Vagina (tissue), 2 donors: ENCODE measurements at regions not wholly inside any gene's neighbourhood (a gene's known extent, or its start where the extent isn't known, plus 50 kb on each side); places are given as distances from the start of the nearest gene placed in this dataset.

Source experiments
- CTCF ChIP-seq, 3 experiments: fragments of 450-650 bp in 2 of 3; fragments of 200-600 bp in 1 of 3; sonication (generic) in 1 of 3; IDR thresholded peaks; one replicate each; pipeline ENCODE4 v1.5.1; 2017 to 2019; ENCODE audit warnings: antibody characterized with exemption in 3 of 3, mild to moderate bottlenecking in 2 of 3, moderate library complexity in 2 of 3
- POLR2A ChIP-seq, 2 donors: fragments of 450-650 bp; IDR thresholded peaks; one replicate each; pipeline ENCODE4 v1.6.1; 2017; ENCODE audit warnings: antibody characterized with exemption in 2 of 2, mild to moderate bottlenecking in 2 of 2, moderate library complexity in 2 of 2
- POLR2AphosphoS5 ChIP-seq, 2 donors: sonication (generic); formaldehyde crosslinking; IDR thresholded peaks; one replicate each; pipeline ENCODE4 v1.9.0; 2017; ENCODE audit warnings: antibody characterized with exemption in 2 of 2, mild to moderate bottlenecking in 2 of 2, low read depth in 1 of 2; ENCODE audit not compliant: insufficient read depth in 1 of 2

GRCh38 chr12:78269620-78270019 lies 438.9 kb downstream of the NAV3 start:
- no peak for TF ChIP-seq CTCF (IDR thresholded peaks at IDR 0.05)
- no peak for TF ChIP-seq POLR2A (IDR thresholded peaks at IDR 0.05)
- TF ChIP-seq POLR2AphosphoS5 (IDR thresholded peaks at IDR 0.05; ENCODE audit: insufficient read depth in 1 of 2, low read depth in 1 of 2): no peak
